B cell (primary cell): ENCODE measurements at regions not wholly inside any gene's neighbourhood (a gene's known extent, or its start where the extent isn't known, plus 50 kb on each side); places are given as distances from the start of the nearest gene placed in this dataset.

Experiments used
- ATAC-seq: fragments of 200-7000 bp; cut with Tn5 transposase; one replicate; pipeline ENCODE4 v1.10.0; 2021; ENCODE audit warnings: low read depth, mild to moderate bottlenecking, moderate number of reproducible peaks, moderate library complexity
- CTCF ChIA-PET: fragments of 350-600 bp; sonication (Branson Sonifier 250); formaldehyde crosslinking; loops from one replicate; lab custom pipeline; 2021; ENCODE audit warnings: antibody characterized with exemption, inconsistent platforms; lab: Charles Lee
- POLR2A ChIA-PET: fragments of 350-600 bp; sonication (Branson Sonifier 250); formaldehyde crosslinking; loops from one replicate; lab custom pipeline; 2021; ENCODE audit warnings: antibody characterized with exemption; lab: Charles Lee
- DNase-seq: peaks from one replicate; pipeline ENCODE4 v3.0.0; 2013
- H2AFZ ChIP-seq: 2 replicates; pipeline ENCODE4 v1.6.1; 2012; ENCODE audit warnings: mild to moderate bottlenecking, low read depth, low read length; ENCODE audit not compliant: insufficient read depth, poor library complexity, severe bottlenecking
- H3K27ac ChIP-seq, 2 donors: 1 replicate in 1 of 2; 2 replicates in 1 of 2; pipeline ENCODE4 v1.5.1; 2012 to 2013; ENCODE audit warnings: low read length in 2 of 2, mild to moderate bottlenecking in 2 of 2, moderate library complexity in 1 of 2
- H3K27me3 ChIP-seq, 4 experiments: fragments of 200-600 bp in 1 of 4; sonication (generic) in 1 of 4; replicated peaks in 1 of 4; 1 replicate in 2 of 4; 2 replicates in 2 of 4; pipeline versions ENCODE4 v1.6.1 to v1.7.0; 2013 to 2016; ENCODE audit warnings: low read length in 3 of 4, mild to moderate bottlenecking in 2 of 4, mixed read lengths in 1 of 4, moderate library complexity in 1 of 4; ENCODE audit not compliant: insufficient read depth in 4 of 4, control insufficient read depth in 3 of 4; ENCODE audit errors: control extremely low read depth in 1 of 4
- H3K36me3 ChIP-seq, 2 experiments: replicated peaks in 1 of 2; 1 replicate in 1 of 2; 2 replicates in 1 of 2; pipeline versions ENCODE4 v1.6.1 to v1.7.1; 2013; ENCODE audit warnings: low read length in 1 of 2; ENCODE audit not compliant: insufficient read depth in 2 of 2, control insufficient read depth in 1 of 2; ENCODE audit errors: control extremely low read depth in 1 of 2, extremely low read depth in 1 of 2
- H3K4me1 ChIP-seq, 2 donors: fragments of 200-600 bp in 1 of 2; sonication (generic) in 1 of 2; 1 replicate in 1 of 2; 2 replicates in 1 of 2; pipeline versions ENCODE4 v1.5.1 to v1.6.1; 2013 to 2017; ENCODE audit warnings: low read length in 2 of 2; ENCODE audit not compliant: control insufficient read depth in 2 of 2, insufficient read depth in 2 of 2
- H3K4me2 ChIP-seq: replicated peaks from 2 replicates; pipeline ENCODE3; 2012; ENCODE audit warnings: mild to moderate bottlenecking, low read depth, low read length; ENCODE audit not compliant: poor library complexity, severe bottlenecking
- H3K4me3 ChIP-seq, 5 experiments: fragments of 200-600 bp in 1 of 5; sonication (generic) in 1 of 5; 1 replicate in 3 of 5; 2 replicates in 2 of 5; pipeline versions ENCODE4 v1.5.1 to v1.7.0; 2011 to 2016; ENCODE audit warnings: low read length in 4 of 5, mild to moderate bottlenecking in 4 of 5, low read depth in 2 of 5, control low read depth in 1 of 5, moderate library complexity in 1 of 5; ENCODE audit not compliant: insufficient read depth in 1 of 5; ENCODE audit errors: control extremely low read depth in 1 of 5, extremely low read depth in 1 of 5
- H3K79me2 ChIP-seq: fragments of 200-600 bp; sonication (generic); one replicate; pipeline ENCODE4 v1.6.0; 2016; ENCODE audit warnings: low read length; ENCODE audit not compliant: control insufficient read depth, insufficient read depth
- H3K9ac ChIP-seq: fragments of 200-600 bp; sonication (generic); 2 replicates; pipeline ENCODE4 v1.6.1; 2017; ENCODE audit warnings: mild to moderate bottlenecking, low read length, moderate library complexity
- H3K9me3 ChIP-seq, 3 donors: one replicate each; pipeline versions ENCODE4 v1.6.1 to v1.7.1; 2013; ENCODE audit warnings: low read length in 2 of 3; ENCODE audit not compliant: control insufficient read depth in 2 of 3, insufficient read depth in 1 of 3; ENCODE audit errors: control extremely low read depth in 1 of 3
- H4K20me1 ChIP-seq: 2 replicates; pipeline ENCODE4 v1.6.0; 2012; ENCODE audit warnings: mild to moderate bottlenecking, low read length; ENCODE audit not compliant: insufficient read depth, control insufficient read depth, poor library complexity, severe bottlenecking
- H3K27ac Mint-ChIP-seq: one replicate; pipeline ENCODE4 v1.8.0; 2021; ENCODE audit warnings: mixed read lengths
- H3K27me3 Mint-ChIP-seq: one replicate; pipeline ENCODE4 v1.8.0; 2021; ENCODE audit warnings: mixed read lengths
- H3K4me1 Mint-ChIP-seq: one replicate; pipeline ENCODE4 v1.8.0; 2021; ENCODE audit warnings: mixed read lengths
- H3K4me3 Mint-ChIP-seq: one replicate; pipeline ENCODE4 v1.8.0; 2021; ENCODE audit warnings: mixed read lengths
- H3K9me3 Mint-ChIP-seq: one replicate; pipeline ENCODE4 v1.8.0; 2022; ENCODE audit warnings: mixed read lengths; ENCODE audit not compliant: insufficient read depth
- CTCF ChIP-seq: fragments of 200-600 bp; IDR thresholded peaks from one replicate; pipeline ENCODE4 v1.8.0; 2022; ENCODE audit warnings: antibody characterized with exemption, mild to moderate bottlenecking
- EZH2 ChIP-seq: IDR thresholded peaks from 2 replicates; pipeline ENCODE4 v1.6.1; 2012; ENCODE audit warnings: borderline replicate concordance, low read depth, mild to moderate bottlenecking, moderate library complexity, low read length; ENCODE audit not compliant: insufficient read depth, poor library complexity, severe bottlenecking
- WGBS: methylation state at CpG from one replicate; pipeline ENCODE4 v1.1.5; 2013; ENCODE audit warnings: missing lambda C conversion rate; ENCODE audit not compliant: insufficient coverage; 5-methylcytosine and 5-hydroxymethylcytosine counted together
- intact Hi-C: fragments of 100-400 bp; cut with micrococcal nuclease; formaldehyde crosslinking; loops from one replicate; pipeline ENCODE4 v1.10.0; 2022

DNA sequence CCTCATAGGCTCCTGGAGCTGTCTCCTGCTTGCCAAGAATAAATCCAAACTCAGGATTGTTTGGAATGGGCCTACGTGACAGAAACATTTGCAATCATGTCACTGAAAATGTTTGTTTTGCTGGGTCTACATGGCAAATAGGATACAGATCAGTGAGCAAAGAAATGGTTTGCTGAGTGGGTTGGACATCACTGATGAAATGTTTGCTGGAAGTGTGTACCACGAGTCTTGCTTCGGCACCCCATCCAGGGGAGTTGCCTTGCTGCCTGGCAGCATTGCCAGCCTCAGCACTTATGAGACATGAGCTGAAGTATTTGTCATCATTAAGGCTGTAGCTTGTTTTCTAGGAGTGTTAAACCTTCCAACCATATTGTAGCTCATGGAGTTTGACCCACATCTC lies 213.3 kb upstream of the CFAP20DC start:
- intact Hi-C loops: no loop called here
- Histone ChIP-seq H3K9me3 (no peaks in the 10 kb centered on the region), H3K4me3 (no peak overlapping the region), H3K4me1 (peaks cover 17 to 20% of the 10 kb centered on the region in 2 donors), H2AFZ (no peak overlapping the region), H3K79me2 (no peaks in the 10 kb centered on the region), H3K27me3 (no peaks in the 10 kb centered on the region), H4K20me1 (no peaks in the 10 kb centered on the region), H3K9ac (no peak overlapping the region), H3K4me2 (no peak overlapping the region), H3K36me3 (no peaks in the 10 kb centered on the region), H3K27ac (no peak overlapping the region)
- no peak for TF ChIP-seq CTCF
- TF ChIP-seq EZH2: no peak
- no peak overlapping the region for H3K27ac Mint-ChIP-seq
- ATAC-seq (no peak), DNase-seq (no peak)
- peaks cover 25% of the 10 kb centered on the region for H3K4me1 Mint-ChIP-seq
- peaks cover 5% of the 10 kb centered on the region for H3K9me3 Mint-ChIP-seq
- no peaks in the 10 kb centered on the region for H3K27me3 Mint-ChIP-seq
- WGBS: 92% methylated on average over 1 of the region's 3 CpGs
- CTCF ChIA-PET: no interaction called here
- POLR2A ChIA-PET: no interaction called here
- H3K4me3 Mint-ChIP-seq: no peak overlapping the region

DNA sequence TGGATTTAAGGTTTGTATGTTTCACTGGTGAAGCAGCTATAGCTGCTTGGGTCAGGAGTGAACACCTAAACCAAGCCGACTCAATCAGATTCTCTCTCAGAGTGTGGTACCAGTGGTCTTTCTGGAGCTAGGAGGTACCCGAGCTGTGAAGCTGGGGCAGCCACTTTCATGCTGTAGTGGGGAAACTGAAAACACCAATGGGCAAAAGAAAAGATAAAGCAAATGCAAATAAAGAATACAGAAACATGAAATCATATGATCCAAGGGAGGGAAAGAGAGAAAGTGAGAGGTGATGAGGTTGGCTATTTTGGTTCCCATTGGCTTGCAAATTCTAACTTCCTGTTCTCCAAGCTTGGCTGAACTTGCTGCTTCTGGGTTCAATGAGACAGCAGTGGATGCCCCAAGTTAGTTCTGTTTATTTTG lies 212.3 kb upstream of the CFAP20DC start:
- CTCF ChIA-PET: no interaction called here
- Histone ChIP-seq H3K9me3 (no peaks in the 10 kb centered on the region), H3K79me2 (no peaks in the 10 kb centered on the region), H3K27me3 (no peaks in the 10 kb centered on the region), H3K9ac (no peak overlapping the region), H3K27ac (peak overlapping the region in 1 of 2 donors; percentile 24), H2AFZ (peak overlapping the region; percentile 16), H3K4me2 (peak overlapping the region; percentile 37), H4K20me1 (no peaks in the 10 kb centered on the region), H3K36me3 (no peaks in the 10 kb centered on the region), H3K4me1 (peaks cover 17 to 20% of the 10 kb centered on the region in 2 donors), H3K4me3 (peak overlapping the region in 1 of 5 experiments; percentile 44)
- peaks cover 25% of the 10 kb centered on the region for H3K4me1 Mint-ChIP-seq
- POLR2A ChIA-PET: no interaction called here
- peaks cover 5% of the 10 kb centered on the region for H3K9me3 Mint-ChIP-seq
- no peaks in the 10 kb centered on the region for H3K27me3 Mint-ChIP-seq
- TF ChIP-seq CTCF (no peak), EZH2 (no peak)
- WGBS: no CpG with 5 or more reads among the region's 2 CpGs
- peak; percentile 83 for ATAC-seq
- H3K27ac Mint-ChIP-seq: peak overlapping the region; percentile 77
- intact Hi-C loops: loop anchor here (1.0 kb wide), 1 partner anchor 124 kb away; no protein-coding TSS in a partner anchor
- H3K4me3 Mint-ChIP-seq: peak overlapping the region; percentile 79
- DNase-seq: peak; percentile 67
